H1 (cell line): ENCODE measurements at regions not wholly inside any gene's neighbourhood (a gene's known extent, or its start where the extent isn't known, plus 50 kb on each side); places are given as distances from the start of the nearest gene placed in this dataset.

Experiments
- CTCF ChIA-PET: fragments of 300-600 bp; sonication (Branson Sonifier 250); formaldehyde crosslinking; loops from one replicate; lab custom pipeline; 2021; ENCODE audit not compliant: partially characterized antibody; lab: Charles Lee
- POLR2A ChIA-PET: fragments of 300-600 bp; sonication (Branson Sonifier 250); formaldehyde crosslinking; loops from one replicate; lab custom pipeline; 2021; ENCODE audit warnings: inconsistent platforms; ENCODE audit not compliant: partially characterized antibody; lab: Charles Lee
- DNase-seq, 2 experiments: peaks; one replicate each; pipeline versions ENCODE4 v3.0.0 to v3.0.0-alpha.2; 2010 to 2022; ENCODE audit warnings: low spot score in 2 of 2, low read depth in 1 of 2, mixed read lengths in 1 of 2
- FAIRE-seq: peaks from 2 replicates; lab custom pipeline; 2011; peaks lifted over from hg19 to GRCh38; lab: Jason Lieb, UNC
- H2AFZ ChIP-seq: 2 replicates; pipeline ENCODE4 v1.8.1; 2012; ENCODE audit warnings: low read length, inconsistent platforms
- H2AK5ac ChIP-seq: 2 replicates; pipeline ENCODE4 v1.6.1; 2013; ENCODE audit warnings: low read depth, low read length
- H2BK120ac ChIP-seq: replicated peaks from 2 replicates; pipeline ENCODE3; 2013; ENCODE audit warnings: low read depth, low read length, inconsistent platforms
- H2BK12ac ChIP-seq: 2 replicates; pipeline ENCODE4 v1.6.1; 2013; ENCODE audit warnings: low read depth, low read length
- H2BK15ac ChIP-seq: 2 replicates; pipeline ENCODE4 v1.6.1; 2013; ENCODE audit warnings: low read length
- H2BK20ac ChIP-seq: 2 replicates; pipeline ENCODE4 v1.6.1; 2013; ENCODE audit warnings: low read length
- H2BK5ac ChIP-seq: 2 replicates; pipeline ENCODE4 v1.6.1; 2013; ENCODE audit warnings: low read depth, low read length
- H3K14ac ChIP-seq: 2 replicates; pipeline ENCODE4 v1.6.1; 2013; ENCODE audit warnings: inconsistent platforms; ENCODE audit not compliant: insufficient read length
- H3K18ac ChIP-seq: 2 replicates; pipeline ENCODE4 v1.6.1; 2013; ENCODE audit warnings: low read length; ENCODE audit errors: extremely low read depth
- H3K23ac ChIP-seq: 2 replicates; pipeline ENCODE4 v1.6.1; 2013; ENCODE audit warnings: inconsistent platforms; ENCODE audit not compliant: insufficient read length
- H3K23me2 ChIP-seq: 2 replicates; pipeline ENCODE4 v1.6.1; 2013; ENCODE audit warnings: low read depth, low read length
- H3K27ac ChIP-seq: 2 replicates; pipeline ENCODE4 v1.6.1; 2011; ENCODE audit warnings: low read depth, low read length, inconsistent platforms
- H3K27me3 ChIP-seq, 4 experiments: replicated peaks in 1 of 4; 1 replicate in 1 of 4; 2 replicates in 3 of 4; pipeline versions ENCODE4 v1.6.1 to v1.8.1; 2011 to 2013; ENCODE audit warnings: low read length in 3 of 4, mild to moderate bottlenecking in 3 of 4, inconsistent platforms in 2 of 4, mixed read lengths in 2 of 4, moderate library complexity in 1 of 4; ENCODE audit not compliant: control insufficient read depth in 3 of 4, insufficient read depth in 3 of 4; ENCODE audit errors: extremely low read depth in 1 of 4
- H3K36me3 ChIP-seq, 4 experiments: 2 replicates each; pipeline versions ENCODE4 v1.6.1 to v1.8.1; 2011 to 2013; ENCODE audit warnings: mild to moderate bottlenecking in 4 of 4, low read length in 3 of 4, moderate library complexity in 2 of 4, control low read depth in 1 of 4, inconsistent platforms in 1 of 4; ENCODE audit not compliant: insufficient read depth in 4 of 4, control insufficient read depth in 2 of 4
- H3K4ac ChIP-seq: replicated peaks from 2 replicates; pipeline ENCODE3; 2013; ENCODE audit warnings: low read length, low read depth, mixed read lengths, inconsistent platforms; ENCODE audit not compliant: insufficient read length
- H3K4me1 ChIP-seq, 4 experiments: replicated peaks in 1 of 4; 1 replicate in 1 of 4; 2 replicates in 3 of 4; pipeline versions ENCODE4 v1.6.1 to v1.8.1; 2011 to 2013; ENCODE audit warnings: low read length in 3 of 4, inconsistent platforms in 2 of 4, mixed read lengths in 1 of 4; ENCODE audit not compliant: insufficient read depth in 4 of 4, control insufficient read depth in 3 of 4
- H3K4me2 ChIP-seq, 2 experiments: 2 replicates each; pipeline versions ENCODE4 v1.6.1 to v1.8.1; 2011 to 2013; ENCODE audit warnings: low read depth in 2 of 2, low read length in 2 of 2, control low read depth in 1 of 2, inconsistent platforms in 1 of 2, mild to moderate bottlenecking in 1 of 2; ENCODE audit not compliant: insufficient read depth in 1 of 2
- H3K4me3 ChIP-seq, 4 experiments: fragments of 200-600, 300-600 bp in 1 of 4; sonication (generic), shearing (Covaris generic), sonication (Bioruptor Twin) in 1 of 4; 2 replicates each; pipeline versions ENCODE4 v1.5.1 to v1.8.1; 2011 to 2016; ENCODE audit warnings: low read length in 4 of 4, low read depth in 3 of 4, control low read depth in 2 of 4, inconsistent platforms in 2 of 4, mild to moderate bottlenecking in 2 of 4, mixed read lengths in 1 of 4, moderate library complexity in 1 of 4; ENCODE audit not compliant: insufficient read depth in 2 of 4; ENCODE audit errors: extremely low read depth in 1 of 4
- H3K56ac ChIP-seq: replicated peaks from 2 replicates; pipeline ENCODE3; 2013; ENCODE audit warnings: low read depth, mild to moderate bottlenecking, mixed read lengths, low read length, inconsistent platforms; ENCODE audit not compliant: insufficient read length
- H3K79me1 ChIP-seq: 2 replicates; pipeline ENCODE4 v1.6.1; 2013; ENCODE audit warnings: low read depth, low read length, control low read depth
- H3K79me2 ChIP-seq, 2 experiments: 2 replicates each; pipeline versions ENCODE4 v1.6.1 to v1.8.1; 2012 to 2013; ENCODE audit warnings: low read length in 2 of 2, mild to moderate bottlenecking in 2 of 2, inconsistent platforms in 1 of 2; ENCODE audit not compliant: insufficient read depth in 2 of 2, control insufficient read depth in 1 of 2
- H3K9ac ChIP-seq, 4 experiments: replicated peaks in 1 of 4; 1 replicate in 1 of 4; 2 replicates in 3 of 4; pipeline versions ENCODE4 v1.6.1 to v1.8.1; 2011 to 2013; ENCODE audit warnings: low read depth in 3 of 4, low read length in 3 of 4, control low read depth in 2 of 4, mild to moderate bottlenecking in 2 of 4, moderate library complexity in 2 of 4, inconsistent platforms in 1 of 4; ENCODE audit errors: extremely low read depth in 1 of 4
- H3K9me3 ChIP-seq, 2 experiments: 2 replicates each; pipeline versions ENCODE4 v1.6.1 to v1.8.1; 2012 to 2013; ENCODE audit warnings: mild to moderate bottlenecking in 2 of 2, moderate library complexity in 2 of 2, control low read depth in 1 of 2, inconsistent platforms in 1 of 2, low read depth in 1 of 2, low read length in 1 of 2, mixed read lengths in 1 of 2; ENCODE audit not compliant: insufficient read depth in 2 of 2
- H4K20me1 ChIP-seq, 2 experiments: replicated peaks in 1 of 2; 2 replicates each; pipeline versions ENCODE3 to v1.8.1; 2011 to 2013; ENCODE audit warnings: inconsistent platforms in 2 of 2, low read length in 2 of 2, mild to moderate bottlenecking in 1 of 2; ENCODE audit not compliant: insufficient read depth in 2 of 2, control insufficient read depth in 1 of 2
- H4K5ac ChIP-seq: 2 replicates; pipeline ENCODE4 v1.6.1; 2013; ENCODE audit warnings: low read length, low read depth, mixed read lengths, inconsistent platforms; ENCODE audit not compliant: insufficient read length
- H4K8ac ChIP-seq: 2 replicates; pipeline ENCODE4 v1.8.0; 2013; ENCODE audit warnings: mild to moderate bottlenecking, moderate library complexity, low read length, inconsistent platforms; ENCODE audit not compliant: insufficient read depth; ENCODE audit errors: extremely low read depth
- H4K91ac ChIP-seq: replicated peaks from 2 replicates; pipeline ENCODE3; 2013; ENCODE audit warnings: low read length, mixed read lengths, inconsistent platforms; ENCODE audit not compliant: insufficient read length
- ASH2L ChIP-seq: fragments of 200-600, 300-600 bp; sonication (generic); IDR thresholded peaks from one replicate; pipeline ENCODE4 v1.7.1; 2017; ENCODE audit warnings: low read length
- CBX5 ChIP-seq: fragments of 300-800, 300-1000 bp; sonication (generic); IDR thresholded peaks from 2 replicates; pipeline ENCODE4 v1.7.1; 2016; ENCODE audit warnings: antibody characterized with exemption, low read length, low read depth
- CHD1 ChIP-seq: IDR thresholded peaks from 2 replicates; pipeline ENCODE4 v1.6.1; 2012; ENCODE audit warnings: low read depth, low read length, improper control_type of control experiment
- TAF1 ChIP-seq: IDR thresholded peaks from 2 replicates; pipeline ENCODE4 v1.6.1; 2011; ENCODE audit warnings: mild to moderate bottlenecking, low read depth, low read length
- WGBS, 2 experiments: shearing (Covaris generic) in 1 of 2; methylation state at CpG; one replicate each; pipeline versions ENCODE4 v1.1.6 to v1.1.7; 2013 to 2015; ENCODE audit warnings: low lambda C conversion rate in 2 of 2, mixed read lengths in 2 of 2, inconsistent platforms in 1 of 2, low coverage in 1 of 2, missing lambda C conversion rate in 1 of 2; ENCODE audit not compliant: insufficient replicate concordance in 2 of 2, insufficient coverage in 1 of 2, insufficient read length in 1 of 2; ENCODE audit errors: extremely low coverage in 1 of 2, missing lambda C conversion rate in 1 of 2; 5-methylcytosine and 5-hydroxymethylcytosine counted together

DNA sequence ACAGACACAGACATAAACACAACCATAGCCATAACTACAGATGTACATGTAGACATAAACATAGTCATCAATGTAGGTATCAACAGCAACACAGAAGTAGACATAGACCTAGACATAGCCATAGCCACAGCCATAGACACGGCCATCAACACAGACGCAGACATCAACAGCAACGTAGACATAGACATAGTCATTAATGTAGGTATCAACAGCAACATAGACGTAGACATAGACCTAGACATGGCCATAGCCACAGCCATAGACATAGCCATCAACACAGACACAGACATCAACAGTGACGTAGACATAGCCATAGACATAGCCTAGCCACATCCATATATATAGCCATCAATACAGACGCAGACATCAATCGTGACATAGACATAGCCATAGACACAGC is 258.3 kb upstream of the FOXQ1 start:
- Histone ChIP-seq H4K20me1 (peaks cover 0 to 2% of the 10 kb centered on the region in 2 experiments), H3K9ac (no peak overlapping the region), H2BK120ac (no peak overlapping the region), H2AFZ (no peak overlapping the region), H3K36me3 (no peaks in the 10 kb centered on the region), H3K79me2 (peaks cover 0 to 3% of the 10 kb centered on the region in 2 experiments; a peak in 1 of 4 replicates), H2BK5ac (no peak overlapping the region; the same call in 1 of the 2 replicates), H3K4ac (no peak overlapping the region), H3K4me2 (no peak overlapping the region), H3K27me3 (no peaks in the 10 kb centered on the region), H4K8ac (no peak overlapping the region), H3K14ac (no peak overlapping the region), H3K79me1 (no peaks in the 10 kb centered on the region), H3K4me3 (no peak overlapping the region), H4K5ac (no peak overlapping the region), H3K4me1 (no peaks in the 10 kb centered on the region), H3K23me2 (0 out of 2 replicates have a peak, but pooled peaks cover 4% of the 10 kb centered on the region), H3K9me3 (no peaks in the 10 kb centered on the region; a peak in 1 of 4 replicates), H4K91ac (no peak overlapping the region), H3K23ac (no peak overlapping the region), H2BK12ac (no peak overlapping the region), H2BK20ac (no peak overlapping the region), H2AK5ac (peak overlapping the region; percentile 8), H3K56ac (no peak overlapping the region), H2BK15ac (no peak overlapping the region), H3K18ac (no peak overlapping the region), H3K27ac (no peak overlapping the region)
- ChIA-PET POLR2A (no interaction called here), CTCF (no interaction called here)
- FAIRE-seq (peak; percentile 76), DNase-seq (no peak)
- TF ChIP-seq CHD1 = no peak
- TF ChIP-seq CBX5 = no peak
- no peak for TF ChIP-seq ASH2L
- no peak for TF ChIP-seq TAF1
- 61% methylated on average over 7 of the region's 7 CpGs; no CpG with 5 or more reads in 1 of the 2 experiments for WGBS, 2 experiments
